ENCODE measurements at regions not wholly inside any gene's neighbourhood (a gene's known extent, or its start where the extent isn't known, plus 50 kb on each side); places are given as distances from the start of the nearest gene placed in this dataset.

DNA sequence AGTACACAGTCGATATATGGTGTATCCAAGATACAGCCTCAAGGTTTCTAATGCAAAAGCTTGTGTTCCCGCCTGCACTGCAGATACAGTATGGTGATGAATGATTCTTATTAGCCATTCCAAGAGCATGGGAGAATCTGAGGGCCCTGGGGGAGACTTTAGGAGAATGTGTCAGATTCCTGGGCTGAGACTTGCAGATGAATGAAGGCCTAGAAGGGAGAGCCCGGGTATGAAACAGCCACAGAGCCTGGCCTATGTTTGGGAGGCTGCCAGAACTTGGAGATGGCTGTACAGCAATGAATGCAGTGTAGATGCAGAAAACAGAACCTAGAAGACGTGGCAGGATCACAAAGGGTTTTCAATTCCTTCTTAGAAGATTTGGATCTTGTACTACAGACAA lies 510.7 kb downstream of the HAPSTR1 start:
- TF ChIP-seq, protein P1, sequence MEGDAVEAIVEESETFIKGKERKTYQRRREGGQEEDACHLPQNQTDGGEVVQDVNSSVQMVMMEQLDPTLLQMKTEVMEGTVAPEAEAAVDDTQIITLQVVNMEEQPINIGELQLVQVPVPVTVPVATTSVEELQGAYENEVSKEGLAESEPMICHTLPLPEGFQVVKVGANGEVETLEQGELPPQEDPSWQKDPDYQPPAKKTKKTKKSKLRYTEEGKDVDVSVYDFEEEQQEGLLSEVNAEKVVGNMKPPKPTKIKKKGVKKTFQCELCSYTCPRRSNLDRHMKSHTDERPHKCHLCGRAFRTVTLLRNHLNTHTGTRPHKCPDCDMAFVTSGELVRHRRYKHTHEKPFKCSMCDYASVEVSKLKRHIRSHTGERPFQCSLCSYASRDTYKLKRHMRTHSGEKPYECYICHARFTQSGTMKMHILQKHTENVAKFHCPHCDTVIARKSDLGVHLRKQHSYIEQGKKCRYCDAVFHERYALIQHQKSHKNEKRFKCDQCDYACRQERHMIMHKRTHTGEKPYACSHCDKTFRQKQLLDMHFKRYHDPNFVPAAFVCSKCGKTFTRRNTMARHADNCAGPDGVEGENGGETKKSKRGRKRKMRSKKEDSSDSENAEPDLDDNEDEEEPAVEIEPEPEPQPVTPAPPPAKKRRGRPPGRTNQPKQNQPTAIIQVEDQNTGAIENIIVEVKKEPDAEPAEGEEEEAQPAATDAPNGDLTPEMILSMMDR (conservative IDR thresholded peaks at IDR 0.05) = no peak
- TF ChIP-seq ZFX (IDR thresholded peaks at IDR 0.05) = no peak

Data from C4-2B (cell line).